ENCODE measurements at regions not wholly inside any gene's neighbourhood (a gene's known extent, or its start where the extent isn't known, plus 50 kb on each side); places are given as distances from the start of the nearest gene placed in this dataset.

DNA sequence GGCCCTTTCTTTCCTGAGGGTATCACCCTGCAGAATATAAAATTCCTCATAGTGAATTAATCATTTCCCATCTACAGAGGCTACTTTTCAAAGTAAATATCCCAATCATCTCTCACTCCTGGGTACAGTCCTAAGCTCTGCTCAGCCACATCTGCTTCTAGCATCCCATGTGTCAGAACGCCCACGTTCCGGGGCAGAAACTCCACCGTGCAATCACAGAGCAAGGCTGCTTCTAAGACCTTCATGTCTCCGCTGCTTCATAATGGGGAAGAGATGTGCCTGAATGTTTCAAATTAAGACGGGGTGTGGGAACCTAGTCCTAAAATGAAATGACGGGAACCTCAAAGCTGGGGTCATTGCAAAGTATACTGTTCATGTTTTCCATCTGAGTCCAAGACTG, 208.8 kb upstream of the GMDS start:
- DNase-seq = no peak

DNA sequence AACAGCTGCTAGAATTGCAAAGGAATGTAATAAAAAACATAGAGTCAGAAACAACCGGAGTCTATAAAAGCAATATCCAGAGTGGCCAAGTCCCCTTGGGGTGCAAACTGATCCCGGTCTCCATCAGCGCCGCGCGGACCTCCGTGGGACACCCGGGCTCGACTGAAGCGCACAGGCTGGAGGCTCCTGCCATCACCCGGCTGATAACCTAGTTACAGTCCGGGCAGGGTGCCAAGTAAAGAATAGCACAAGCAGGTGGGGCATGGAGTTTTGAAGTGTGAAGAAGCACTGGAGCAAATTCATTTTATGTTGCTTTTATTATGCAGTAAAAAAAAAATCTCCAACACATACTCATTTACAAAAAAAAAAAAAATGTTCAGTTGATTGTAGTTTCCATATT, 205.1 kb upstream of the GMDS start:
- DNase-seq = no peak

DNA sequence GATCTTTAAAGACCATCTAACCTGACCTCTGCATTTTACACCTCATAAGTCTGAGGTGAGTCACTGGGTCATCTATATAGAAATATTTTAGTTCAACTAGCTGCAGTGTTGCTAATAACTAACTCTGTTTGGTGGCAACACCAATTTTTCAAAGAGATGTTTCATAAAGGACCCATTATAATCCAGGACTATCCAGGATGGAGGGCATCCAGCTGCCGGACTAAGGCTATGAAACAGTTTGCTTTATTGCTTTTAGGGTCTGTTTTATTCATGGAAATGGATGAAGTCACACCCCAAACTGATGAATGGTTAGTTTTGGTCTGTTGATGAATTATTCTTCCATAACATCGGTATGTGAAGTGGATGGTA, 204.2 kb upstream of the GMDS start:
- no peak for DNase-seq

DNA sequence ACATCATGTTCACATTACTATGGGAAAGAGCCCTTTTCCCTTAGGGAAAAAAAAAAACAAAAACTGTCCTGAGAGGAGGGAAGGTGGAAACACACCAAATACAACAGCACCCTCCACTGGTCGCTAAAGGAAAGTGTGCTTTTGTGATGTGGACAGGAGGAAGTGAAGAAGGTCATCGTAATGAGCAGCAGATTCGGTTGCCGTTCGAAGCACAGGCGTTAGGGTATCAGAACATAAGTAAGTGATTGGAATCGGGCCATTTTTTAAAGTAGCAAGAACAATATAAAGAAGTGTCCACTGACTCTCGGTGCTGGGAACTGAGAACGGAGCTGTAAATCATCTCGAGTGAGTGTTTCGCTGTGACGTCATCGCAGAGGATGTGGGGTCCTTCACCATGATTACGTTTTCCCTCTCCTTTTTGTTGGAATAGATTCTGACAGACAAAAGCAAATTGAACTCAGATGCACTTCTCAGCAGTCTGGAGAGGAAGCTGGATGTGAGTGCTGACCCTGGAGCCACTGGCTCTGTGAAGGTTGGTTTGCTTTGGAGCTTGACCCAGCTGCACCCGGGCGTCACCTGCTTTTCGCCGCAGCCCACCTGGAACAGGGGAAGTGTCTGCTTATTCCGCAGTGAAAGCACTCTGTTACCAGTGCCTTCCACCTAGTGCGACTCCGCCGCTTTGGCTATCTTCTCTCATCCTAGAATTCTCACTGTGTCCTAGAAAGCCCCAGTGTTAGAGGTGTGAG, 203.6 kb upstream of the GMDS start:
- DNase-seq = no peak

GRCh38 chr6:2447931-2448330, 202.5 kb upstream of the GMDS start:
- DNase-seq = no peak

- DNase-seq = no peak
Measured at GRCh38 chr6:2447318-2447920, 202.0 kb upstream of the GMDS start.

GRCh38 chr6:2441601-2442475, 196.4 kb upstream of the GMDS start:
- DNase-seq = no peak

DNA sequence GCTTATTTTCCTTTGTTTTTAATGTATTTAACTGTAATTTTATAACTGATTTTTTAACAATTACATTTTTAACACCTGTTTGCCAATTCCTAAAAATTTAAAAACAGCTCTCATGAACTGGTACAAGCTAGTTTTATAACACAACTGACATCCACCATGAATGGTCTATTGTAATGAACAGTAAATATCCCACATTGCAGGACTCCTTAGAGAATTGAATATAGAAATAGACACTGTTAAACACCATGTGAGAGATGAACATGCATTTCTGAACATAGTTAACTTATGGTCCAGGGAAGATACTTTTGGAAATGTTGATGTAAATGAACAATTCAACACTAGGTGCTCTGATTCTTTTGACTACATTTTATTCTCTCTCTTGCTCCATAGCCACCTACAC, 195.1 kb upstream of the GMDS start:
- no peak for DNase-seq

DNA sequence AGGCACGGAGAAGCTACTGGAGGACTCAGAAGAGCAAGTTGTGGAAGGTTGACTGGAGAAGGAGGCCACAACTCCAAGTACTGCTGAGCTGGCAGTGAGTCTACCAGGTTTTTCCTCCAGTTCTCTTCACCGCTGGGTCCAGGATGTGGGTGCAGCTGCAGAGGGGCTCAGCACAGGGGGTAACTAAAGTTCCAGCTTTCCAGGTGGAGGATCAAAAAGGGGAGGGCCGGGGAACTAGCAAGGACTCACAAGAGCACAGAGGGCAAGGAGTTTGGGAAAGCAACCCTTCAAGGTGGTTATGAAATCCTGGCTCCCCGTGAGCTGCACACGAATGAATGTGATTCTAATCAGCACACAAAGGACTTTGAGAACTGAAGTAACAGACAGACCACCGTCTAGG, 194.2 kb upstream of the GMDS start:
- no peak for DNase-seq

DNA sequence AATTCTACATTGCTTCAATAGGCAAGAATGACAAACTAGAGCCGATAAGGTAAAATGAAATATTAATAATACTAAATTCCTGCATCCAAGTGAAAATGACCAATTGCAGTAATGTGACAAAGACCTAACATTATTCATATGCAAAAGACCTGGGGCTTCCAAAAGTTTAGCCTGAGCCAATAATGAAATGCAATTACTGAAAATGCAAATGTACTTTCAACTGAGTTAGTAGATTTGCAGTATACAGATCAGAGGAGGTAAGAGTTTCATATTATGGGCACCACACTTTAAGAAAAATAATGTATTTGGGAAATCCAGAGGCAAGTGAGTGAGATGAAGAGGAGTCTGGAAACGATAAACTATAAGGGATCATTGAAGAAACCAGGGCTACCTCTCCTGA, 193.7 kb upstream of the GMDS start:
- no peak for DNase-seq

DNA sequence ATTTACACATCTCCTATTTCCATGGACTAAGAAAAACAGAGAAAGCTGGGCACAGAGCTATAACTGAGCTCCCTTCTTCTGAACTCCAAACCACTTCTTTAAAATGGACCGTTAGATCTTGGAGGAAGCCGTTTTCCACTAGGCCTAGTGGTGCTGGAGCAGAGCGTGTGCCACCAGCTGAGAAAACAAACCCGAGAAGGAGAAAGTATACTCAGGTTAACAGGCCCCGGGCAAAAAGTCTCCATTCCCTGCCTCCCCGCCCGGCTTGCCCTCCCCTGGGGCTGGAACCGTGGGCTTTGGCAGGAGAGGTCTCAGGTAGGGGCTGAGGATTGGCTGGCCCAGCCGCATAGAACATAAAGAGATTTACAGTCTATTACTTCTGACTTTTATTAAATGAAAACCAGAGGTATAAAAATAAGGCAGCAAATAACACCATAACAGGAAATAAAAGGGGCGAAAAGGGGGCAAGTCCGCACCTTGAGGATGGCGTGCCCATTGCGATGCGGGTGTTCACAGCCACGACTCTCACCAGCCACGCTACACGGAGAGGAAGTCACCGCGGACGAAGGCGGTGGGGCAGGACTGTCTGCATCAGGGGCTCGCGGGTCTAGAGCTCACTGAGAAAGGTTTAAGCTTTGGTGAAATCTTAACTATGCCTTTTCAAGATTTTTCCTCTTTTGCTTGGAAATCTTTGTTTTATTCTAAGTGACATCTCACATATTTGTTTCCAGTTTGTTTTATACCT, 191.2 kb upstream of the GMDS start:
- DNase-seq = no peak

- DNase-seq = no peak
Measured at GRCh38 chr6:2435323-2435722, 189.9 kb upstream of the GMDS start.

GRCh38 chr6:2434912-2435311, 189.5 kb upstream of the GMDS start:
- DNase-seq = no peak

DNA sequence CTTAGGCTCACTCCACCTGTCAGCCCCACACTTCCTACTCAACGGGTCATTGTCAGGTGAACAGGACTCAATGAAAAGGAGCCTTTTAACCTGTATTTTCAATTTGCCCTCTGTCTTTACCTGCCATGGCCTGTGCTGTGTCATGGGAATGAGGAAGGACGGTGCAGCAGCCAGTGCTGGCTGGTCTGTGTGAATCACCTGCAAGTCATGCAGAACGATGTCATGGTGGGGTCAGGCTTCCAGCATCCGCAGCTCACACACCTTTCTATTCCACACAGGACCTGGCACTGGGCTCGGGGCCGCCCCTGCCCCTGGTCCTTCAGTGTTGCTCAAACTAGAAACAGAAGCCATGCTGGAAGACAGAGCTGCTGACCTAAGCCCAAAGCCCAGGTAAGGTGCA, 188.7 kb upstream of the GMDS start:
- no peak for DNase-seq

GRCh38 chr6:2433711-2434110, 188.3 kb upstream of the GMDS start:
- DNase-seq = no peak

DNA sequence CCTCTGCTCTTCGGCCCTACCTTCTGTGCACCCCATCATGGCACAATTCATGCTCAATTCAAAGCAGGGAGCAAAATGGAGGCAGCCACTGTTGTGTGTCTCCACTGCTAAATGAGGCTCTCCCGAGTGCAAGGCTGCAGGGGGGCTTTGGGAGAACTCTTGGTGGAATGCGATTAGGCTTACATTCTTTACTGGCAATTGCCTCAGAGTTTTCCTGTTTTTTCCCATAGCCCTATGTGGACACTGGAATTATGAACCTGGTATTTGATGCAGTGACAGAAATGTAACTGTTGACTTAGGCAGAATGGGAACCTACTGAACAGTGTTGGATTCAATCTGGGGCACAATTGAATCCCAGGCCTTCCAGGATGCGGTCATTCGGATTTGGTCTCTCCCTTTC, 187.9 kb upstream of the GMDS start:
- DNase-seq = no peak

GRCh38 chr6:2432292-2432691, 186.9 kb upstream of the GMDS start:
- no peak for DNase-seq

- DNase-seq = no peak
Measured at GRCh38 chr6:2430612-2431011, 185.2 kb upstream of the GMDS start.

- no peak for DNase-seq
Measured at GRCh38 chr6:2429460-2429859, 184.1 kb upstream of the GMDS start.

DNA sequence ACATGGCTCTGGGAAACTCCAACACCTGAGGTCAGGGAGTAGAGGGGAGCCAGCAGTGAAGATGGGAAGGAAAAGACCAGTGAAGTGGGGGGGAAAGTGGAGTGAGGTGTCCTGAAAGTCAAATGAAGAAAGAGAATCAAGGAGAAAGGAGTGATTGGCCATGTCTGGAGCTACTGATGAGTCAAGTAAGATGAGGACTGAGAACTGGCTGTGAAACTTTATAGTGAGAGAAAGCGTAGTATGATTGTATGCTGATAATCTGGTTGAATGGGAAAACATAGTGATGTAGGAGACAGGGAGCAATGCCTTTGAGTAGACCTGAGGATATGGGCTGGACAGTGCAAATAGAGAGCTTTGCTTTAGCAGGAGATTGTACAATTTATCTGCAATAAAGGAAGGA, 183.6 kb upstream of the GMDS start:
- no peak for DNase-seq

- DNase-seq = no peak
Measured at GRCh38 chr6:2426561-2427340, 181.3 kb upstream of the GMDS start.

GRCh38 chr6:2416128-2416712, 170.8 kb upstream of the GMDS start:
- DNase-seq = no peak

Data from right forelimb (tissue), 1 donor.